Spleen (tissue), 7 donors: ENCODE measurements at regions not wholly inside any gene's neighbourhood (a gene's known extent, or its start where the extent isn't known, plus 50 kb on each side); places are given as distances from the start of the nearest gene placed in this dataset.

Source experiments
- POLR2A ChIP-seq, 3 donors: fragments of 450-650 bp; IDR thresholded peaks; one replicate each; pipeline ENCODE4 v1.5.1; 2017; ENCODE audit warnings: antibody characterized with exemption in 3 of 3, mild to moderate bottlenecking in 1 of 3
- TF ChIP-seq, protein P1 (sequence below), 11 experiments: fragments of 200-600 bp in 7 of 11; fragments of 450-650 bp in 4 of 11; sonication (generic) in 4 of 11; IDR thresholded peaks in 8 of 11; conservative IDR thresholded peaks in 3 of 11; 1 replicate in 7 of 11; 2 replicates in 4 of 11; pipeline versions ENCODE4 v1.4.0 to v1.8.0; 2016 to 2021; ENCODE audit warnings: antibody characterized with exemption in 11 of 11, inconsistent platforms in 4 of 11, mild to moderate bottlenecking in 1 of 11
- donor health status: DM: no; HTN: no; CAD: no; lungs with moderate emphysema.
- donor health status: DM: no; HTN: no; CAD: no.
- donor health status: DM: no; HTN: no; CAD: no.

GRCh38 chr17:63181856-63182255, 215.8 kb downstream of the TANC2 start:
- TF ChIP-seq, protein P1, sequence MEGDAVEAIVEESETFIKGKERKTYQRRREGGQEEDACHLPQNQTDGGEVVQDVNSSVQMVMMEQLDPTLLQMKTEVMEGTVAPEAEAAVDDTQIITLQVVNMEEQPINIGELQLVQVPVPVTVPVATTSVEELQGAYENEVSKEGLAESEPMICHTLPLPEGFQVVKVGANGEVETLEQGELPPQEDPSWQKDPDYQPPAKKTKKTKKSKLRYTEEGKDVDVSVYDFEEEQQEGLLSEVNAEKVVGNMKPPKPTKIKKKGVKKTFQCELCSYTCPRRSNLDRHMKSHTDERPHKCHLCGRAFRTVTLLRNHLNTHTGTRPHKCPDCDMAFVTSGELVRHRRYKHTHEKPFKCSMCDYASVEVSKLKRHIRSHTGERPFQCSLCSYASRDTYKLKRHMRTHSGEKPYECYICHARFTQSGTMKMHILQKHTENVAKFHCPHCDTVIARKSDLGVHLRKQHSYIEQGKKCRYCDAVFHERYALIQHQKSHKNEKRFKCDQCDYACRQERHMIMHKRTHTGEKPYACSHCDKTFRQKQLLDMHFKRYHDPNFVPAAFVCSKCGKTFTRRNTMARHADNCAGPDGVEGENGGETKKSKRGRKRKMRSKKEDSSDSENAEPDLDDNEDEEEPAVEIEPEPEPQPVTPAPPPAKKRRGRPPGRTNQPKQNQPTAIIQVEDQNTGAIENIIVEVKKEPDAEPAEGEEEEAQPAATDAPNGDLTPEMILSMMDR (IDR thresholded peaks at IDR 0.05 in 8 of 11, conservative IDR thresholded peaks at IDR 0.05 in 3 of 11), result no peak
- no peak for TF ChIP-seq POLR2A (IDR thresholded peaks at IDR 0.05)
